Stimulated activated CD8-positive, alpha-beta memory T cell treated with anti-CD3 and anti-CD28 coated beads, Interleukin-15, amount 100 ng/mL, for 4 hours (primary cell): ENCODE measurements at regions not wholly inside any gene's neighbourhood (a gene's known extent, or its start where the extent isn't known, plus 50 kb on each side); places are given as distances from the start of the nearest gene placed in this dataset.

Experiments used
- DNase-seq, 2 donors: peaks; one replicate each; pipeline ENCODE4 v3.0.0-alpha.2; 2020; ENCODE audit warnings: low read depth in 2 of 2

DNA sequence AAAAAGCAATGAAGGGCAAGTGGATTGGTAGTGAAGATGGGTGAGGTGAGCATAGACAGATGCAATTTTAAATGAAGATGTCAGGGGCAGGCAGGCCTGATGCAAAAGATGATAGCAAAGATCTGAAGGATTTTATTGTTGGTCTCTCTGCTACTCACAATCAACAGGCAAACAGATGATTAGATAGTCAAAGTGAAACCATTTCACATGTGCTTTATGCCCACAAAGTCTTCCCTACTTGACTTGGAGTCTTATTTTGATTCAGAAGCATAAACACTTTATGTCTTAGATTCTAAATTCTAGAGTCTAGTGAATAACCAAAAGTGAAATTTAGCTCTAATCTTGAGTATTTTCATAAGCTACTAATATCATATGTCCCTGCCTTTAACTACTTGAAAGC, 153.8 kb upstream of the HNRNPA3 start:
- DNase-seq: no peak

DNA sequence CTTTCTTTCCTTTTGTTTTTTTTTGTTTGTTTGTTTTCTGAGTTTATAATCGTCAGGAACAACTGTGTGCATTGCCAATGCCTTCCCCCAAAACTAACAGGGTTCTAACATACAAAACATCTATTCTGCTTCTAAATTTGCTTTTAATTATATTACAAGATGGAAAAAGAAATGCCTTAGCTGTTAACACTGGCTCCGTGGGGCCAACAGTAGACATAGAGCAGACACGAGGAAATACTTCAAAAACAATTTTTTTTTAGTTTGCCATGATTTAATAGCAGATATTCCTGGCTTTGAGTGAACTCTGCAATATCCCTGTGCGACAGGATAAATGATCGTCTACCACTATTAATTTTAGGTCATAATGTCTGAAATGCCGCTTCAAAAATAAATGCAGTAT, 153.3 kb upstream of the HNRNPA3 start:
- no peak for DNase-seq

DNA sequence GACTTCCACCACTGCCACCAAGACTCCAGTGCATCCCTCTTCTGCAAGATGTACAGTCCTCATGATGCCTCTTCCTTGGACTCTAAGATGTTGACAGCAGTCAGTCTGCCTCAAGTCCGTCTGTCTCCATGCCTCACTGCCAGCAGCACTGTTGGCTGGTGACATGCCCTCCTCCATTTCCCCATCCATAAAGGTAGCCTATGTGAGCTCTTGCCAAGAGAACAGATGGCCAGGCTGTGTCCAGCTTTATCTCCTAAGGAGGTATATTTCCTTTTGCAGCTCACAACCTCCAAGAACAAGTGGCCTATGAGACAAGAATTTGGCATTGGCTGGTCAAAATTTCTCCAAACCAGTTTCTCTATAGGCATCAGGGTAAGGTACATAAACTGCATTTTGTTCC, 149.3 kb upstream of the HNRNPA3 start:
- no peak for DNase-seq

DNA sequence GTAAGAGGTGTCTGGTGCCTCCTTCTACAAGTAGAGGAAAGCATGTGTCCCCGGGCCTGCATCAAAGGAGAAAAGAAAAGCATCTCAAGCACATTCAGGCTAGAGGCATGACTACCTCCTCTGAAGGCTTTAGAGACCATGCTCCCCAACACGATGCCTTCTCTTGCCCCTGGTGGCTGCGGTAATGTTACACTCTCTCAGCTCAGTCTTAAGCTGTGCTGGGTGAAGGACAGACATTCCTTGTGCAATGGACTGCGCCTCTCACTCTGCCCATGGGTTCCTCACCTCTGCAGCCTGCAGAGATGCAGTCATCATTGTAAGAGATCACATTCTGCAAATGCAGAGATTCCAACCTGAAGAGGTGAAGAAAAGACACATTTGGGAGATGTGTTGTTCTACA, 148.2 kb upstream of the HNRNPA3 start:
- no peak for DNase-seq

DNA sequence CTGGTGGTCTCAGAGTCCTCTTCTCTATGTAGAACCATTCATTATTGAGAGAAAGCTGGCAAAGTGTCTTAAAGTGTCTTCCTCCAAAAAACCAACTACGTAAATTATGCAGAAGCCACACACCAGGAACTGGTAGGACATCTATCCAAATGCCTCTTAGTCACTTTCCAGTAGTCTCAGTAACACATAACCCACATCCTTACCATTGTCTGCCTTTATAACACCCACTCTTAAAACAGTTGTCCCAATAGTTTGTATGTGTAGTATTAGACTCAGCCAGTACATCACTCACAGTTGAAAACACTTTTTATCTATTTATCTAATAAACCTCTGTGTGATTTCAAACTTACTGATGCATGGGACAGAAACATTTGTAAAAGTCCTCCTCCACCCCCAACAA, 143.6 kb upstream of the HNRNPA3 start:
- DNase-seq: no peak

DNA sequence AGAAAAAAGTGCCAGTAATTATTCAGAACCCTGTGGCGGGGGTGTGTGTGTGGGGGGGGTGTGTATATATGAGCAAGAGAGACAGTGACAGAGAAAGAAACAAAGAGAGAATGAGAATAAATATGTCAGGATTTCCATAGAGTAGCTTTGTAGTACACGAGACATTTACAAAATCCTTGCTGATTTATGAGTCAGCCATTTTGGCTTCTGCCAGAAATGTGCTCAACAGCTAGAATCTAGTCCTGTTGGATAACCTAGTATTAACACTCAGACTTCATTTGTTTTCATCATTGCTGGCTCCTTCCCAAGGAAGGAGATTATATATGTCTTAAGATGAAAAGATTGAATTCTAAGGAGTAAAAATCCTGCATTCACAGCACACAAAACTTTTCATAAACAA, 140.5 kb upstream of the HNRNPA3 start:
- no peak for DNase-seq

DNA sequence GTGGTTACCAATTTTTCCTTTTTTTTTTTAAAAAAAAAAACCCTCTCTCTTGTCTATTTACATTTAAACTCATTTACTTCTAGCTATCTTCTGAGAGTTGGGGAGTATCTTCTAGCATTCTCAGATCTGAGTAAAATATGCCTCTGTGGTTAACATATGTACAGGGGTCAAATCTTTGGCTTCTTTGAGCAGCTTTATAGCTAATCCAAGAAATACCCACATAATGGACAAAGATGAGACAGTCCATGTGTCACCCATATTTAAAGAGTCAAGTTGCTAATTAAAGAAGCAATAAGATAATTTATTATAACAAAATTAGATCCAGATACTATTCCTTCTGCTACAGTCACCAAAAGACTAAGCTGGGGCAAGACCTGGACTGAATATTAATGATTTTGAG, 139.0 kb upstream of the HNRNPA3 start:
- DNase-seq: no peak

DNA sequence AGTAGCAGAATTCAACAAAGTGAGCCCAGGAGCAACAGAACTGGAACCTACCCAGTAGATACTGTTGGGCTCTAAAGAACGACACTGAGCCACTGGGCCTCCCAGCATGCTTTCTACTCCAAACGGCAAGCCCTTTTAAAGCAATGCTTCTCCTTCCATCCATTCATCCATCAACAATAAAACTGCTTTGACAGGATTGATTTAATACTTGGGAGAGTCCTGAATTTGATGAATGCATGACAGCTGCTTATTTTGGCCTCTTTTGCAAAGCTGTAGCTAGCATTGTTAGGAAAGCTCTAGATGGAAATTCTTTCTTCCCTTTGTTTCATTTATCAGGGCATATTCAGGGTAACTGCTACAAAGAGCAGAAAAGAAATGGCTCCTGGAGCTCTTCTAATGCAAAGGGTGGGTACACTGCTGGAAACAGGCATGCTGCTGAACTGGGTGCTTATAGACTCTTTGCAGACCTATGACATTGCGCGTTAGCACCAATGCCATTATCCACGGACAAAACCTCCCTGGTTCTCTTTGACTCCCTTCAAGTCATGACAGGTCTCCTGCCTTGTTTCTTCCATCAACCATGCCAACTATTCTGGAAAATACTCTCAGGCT, 138.4 kb upstream of the HNRNPA3 start:
- no peak for DNase-seq

DNA sequence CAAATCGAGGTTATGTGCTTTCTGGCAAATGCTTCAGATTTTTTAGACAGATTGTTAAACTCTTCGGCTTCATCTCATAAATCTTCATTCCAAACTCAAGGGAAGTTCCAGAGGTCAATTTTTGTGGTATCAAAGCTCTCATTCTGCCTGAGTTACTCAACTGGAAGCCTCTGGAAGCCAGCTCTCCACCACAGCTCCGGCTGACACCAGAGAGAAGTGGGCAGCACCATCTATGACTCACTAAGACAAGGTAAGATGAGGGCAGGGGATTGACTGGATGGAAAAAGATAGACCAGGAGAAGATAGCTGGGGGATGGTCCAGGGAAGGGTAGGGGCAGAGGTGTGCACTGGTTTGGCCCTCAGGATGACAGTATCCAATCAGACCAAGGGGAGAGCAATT, 137.3 kb upstream of the HNRNPA3 start:
- DNase-seq: no peak

DNA sequence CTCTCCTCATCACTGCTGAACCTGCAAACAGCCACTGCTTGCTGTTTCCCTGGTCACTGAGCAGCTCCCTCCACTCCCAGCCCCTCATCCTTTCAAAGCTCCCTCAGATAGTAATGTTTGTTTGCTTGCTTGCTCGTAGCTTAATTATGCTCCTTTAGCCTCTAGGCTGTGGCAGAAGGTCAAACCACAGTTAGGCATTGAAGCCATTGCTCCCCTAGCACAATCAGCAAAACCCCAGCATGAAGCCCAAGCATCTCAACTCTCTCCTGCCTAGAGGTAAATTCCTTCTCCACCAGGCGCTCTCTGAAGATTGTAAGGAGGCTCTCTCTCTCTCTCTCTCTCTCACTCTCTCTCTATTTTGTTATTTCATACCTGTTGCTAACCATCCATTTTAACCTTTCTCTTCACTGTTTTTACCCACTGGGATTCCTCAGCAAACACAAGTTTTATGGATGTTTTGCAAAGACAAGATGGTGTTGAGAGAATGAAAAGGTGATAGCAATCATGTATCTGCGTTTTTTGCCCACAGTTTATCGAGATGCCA, 135.9 kb upstream of the HNRNPA3 start:
- no peak for DNase-seq

DNA sequence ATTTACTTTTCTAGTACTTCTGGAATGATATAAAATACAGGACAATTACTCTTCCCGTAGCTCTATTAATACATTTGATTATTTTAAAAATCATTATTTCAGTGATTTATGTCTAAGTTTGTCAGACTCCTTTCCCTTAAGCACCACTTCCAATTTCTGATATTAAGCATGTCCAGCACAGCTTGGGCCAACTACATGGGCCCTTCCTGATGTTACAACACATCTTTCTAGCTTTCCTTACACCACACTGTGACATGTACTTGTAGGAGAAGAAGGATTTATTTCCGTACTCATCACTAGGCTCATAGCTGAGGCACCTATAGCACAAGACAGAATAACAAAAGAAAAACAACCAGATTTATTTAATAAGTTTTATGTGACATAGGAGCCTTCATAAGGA, 134.8 kb upstream of the HNRNPA3 start:
- no peak for DNase-seq

DNA sequence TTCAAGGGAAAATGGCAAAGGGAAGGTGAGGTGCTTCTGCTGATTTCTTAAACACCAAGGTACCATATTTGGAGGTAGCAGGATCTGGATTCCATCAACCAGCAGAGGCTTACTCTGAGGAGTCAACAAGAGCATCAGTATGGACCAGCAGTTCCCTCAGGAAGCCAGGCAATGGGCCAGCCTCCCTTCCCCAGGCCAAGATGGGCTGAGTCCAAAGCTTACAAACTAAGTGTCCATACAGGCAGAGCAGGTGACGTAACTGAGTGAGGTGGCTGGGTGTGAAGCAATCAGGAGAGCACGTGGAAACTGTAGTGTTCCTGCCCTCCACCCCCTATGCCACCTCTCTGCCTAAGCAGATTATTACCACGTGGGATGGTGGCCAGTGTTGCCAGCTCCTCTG, 134.2 kb upstream of the HNRNPA3 start:
- no peak for DNase-seq

DNA sequence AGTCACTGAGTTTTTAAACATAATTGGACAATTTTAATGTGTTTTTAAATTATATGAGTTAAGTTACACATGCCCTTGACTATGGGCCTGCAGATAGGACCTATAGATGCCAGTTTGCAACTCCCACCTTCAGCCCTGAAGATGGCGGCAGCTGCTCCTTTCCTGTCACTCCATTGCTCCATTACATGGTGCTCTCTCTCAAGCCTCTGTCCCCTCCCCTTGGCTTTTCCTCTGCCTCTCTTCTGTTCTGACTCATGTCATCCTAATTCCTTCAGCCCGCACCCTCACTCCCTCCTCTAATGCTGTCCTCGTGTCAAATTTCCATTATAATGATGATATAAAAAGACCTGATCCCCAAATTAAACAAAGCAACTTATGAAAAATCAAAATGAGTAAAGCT, 133.7 kb upstream of the HNRNPA3 start:
- no peak for DNase-seq

DNA sequence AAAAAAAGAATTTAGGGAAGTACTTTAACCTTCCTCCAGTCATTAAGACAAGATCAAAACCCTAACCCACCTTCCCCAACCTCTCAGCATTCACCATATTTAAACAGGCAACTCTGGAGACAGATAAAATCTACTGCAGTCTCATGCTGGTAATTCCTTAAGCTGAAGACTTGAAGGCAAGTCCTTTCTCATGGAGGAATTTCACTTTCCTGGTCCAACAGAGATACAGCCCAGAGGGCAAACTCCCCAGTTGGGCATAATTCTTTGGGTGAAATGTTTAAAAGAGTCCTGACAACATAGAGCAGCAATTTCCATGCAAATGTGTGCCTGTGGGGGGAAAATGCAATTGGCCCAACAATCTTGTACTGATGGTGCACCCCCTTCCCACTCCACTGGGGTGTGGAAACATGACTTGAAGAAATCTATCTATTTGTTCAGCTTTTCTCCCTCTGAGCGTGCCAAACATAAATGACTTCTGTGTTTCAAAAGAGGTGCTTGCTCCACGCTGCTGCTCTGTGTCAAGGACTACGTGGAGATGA, 131.8 kb upstream of the HNRNPA3 start:
- DNase-seq: no peak

DNA sequence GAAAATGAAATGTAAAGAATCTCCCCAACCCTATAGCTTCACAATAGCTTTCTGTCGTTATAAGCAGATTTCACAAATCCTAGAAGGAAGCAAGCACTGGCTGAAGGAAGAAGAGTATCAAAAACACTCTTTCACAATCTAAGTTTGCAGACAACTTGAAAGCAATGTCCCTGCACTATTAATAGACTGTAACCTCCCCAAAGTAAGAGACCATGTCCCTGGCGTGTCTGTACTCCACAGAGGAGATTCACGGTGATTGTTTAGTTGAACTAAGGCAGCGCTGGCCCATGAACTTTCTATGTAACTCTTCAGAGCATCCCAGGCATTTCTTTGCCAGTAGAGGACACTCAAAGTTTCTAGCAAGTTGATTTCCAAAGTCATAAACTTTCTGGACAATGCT, 128.0 kb upstream of the HNRNPA3 start:
- DNase-seq: no peak

DNA sequence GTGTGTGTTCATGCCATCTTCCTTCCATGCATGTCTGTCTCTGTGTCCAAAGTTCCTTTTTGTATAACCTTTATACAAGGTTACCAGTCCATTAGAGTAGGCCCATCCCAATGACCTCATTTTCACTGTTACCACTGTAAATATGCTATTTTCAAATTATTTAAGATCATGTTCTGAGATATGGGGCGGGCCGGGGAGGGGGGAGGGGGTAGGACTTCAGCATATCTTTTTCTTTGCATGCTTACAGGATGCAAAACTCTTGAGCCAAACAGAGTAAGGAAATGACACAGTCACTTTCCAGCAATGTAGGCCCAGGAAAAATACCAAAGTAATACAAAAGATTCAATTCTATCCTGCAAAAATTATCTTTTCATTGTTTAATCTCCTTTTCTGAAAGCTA, 124.1 kb upstream of the HNRNPA3 start:
- no peak for DNase-seq

DNA sequence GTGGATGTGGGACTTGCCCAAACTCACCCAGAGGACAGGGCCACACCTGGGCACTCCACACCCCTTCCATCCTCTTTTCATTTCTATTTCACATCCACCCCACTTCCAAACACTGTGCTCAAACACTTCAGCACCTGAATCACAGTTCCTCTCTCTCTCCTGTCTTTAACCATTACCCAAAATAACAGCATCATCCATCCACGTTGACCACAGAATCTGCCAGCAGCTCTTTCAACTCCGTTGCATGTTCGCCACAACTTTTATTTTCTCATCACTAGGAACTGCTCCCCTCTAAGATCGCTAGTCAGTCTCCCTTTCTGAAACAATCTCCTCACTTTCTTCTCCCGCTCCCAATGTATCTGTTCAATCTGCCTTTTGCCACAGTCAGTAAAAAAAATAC, 121.6 kb upstream of the HNRNPA3 start:
- no peak for DNase-seq

DNA sequence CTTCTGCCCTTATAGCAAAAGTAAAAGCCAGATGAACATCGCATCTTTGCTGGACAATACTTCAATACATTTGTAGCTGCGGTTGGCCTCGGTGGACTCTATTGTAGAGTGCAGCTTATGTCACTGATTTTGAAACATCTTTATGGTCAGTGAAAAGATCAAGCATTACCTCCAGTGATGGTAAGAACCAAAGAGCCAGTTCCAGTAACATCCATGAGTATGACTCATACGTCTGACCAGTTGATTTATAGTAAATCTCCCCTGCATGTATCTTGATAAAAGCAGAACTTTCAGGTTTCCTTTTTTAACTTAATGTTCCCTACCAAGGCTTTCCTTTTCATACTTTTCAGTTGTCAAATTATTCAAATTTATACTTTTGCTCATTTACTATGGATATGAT, 119.2 kb upstream of the HNRNPA3 start:
- no peak for DNase-seq

DNA sequence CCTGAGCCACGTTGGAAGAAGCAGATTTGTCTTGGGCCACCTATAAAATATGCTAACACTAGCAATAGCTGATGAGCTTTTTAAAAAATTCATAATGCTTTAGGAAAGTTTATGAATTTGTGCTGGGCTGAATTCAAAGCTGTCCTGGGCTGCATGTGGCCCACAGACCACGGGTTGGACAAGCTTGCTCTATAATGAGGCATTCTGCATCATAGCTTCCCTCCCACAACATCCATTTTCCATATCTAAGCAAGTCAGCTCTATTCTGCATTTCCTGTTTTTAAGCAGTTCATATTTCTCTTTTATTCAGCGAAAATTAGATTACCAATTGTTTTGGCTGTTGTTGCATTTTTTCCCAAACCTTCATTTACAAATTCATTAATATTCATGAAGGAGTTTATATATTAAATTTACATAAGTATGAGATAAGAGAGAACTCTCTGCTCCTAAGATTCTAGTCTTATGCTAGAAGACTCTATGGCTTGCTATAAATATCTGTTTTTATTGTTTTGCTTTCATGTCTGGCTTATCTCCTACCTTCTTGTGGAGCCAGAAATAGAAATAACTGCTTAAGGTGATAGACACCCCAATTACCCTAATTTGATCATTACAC, 114.5 kb upstream of the HNRNPA3 start:
- DNase-seq: no peak

DNA sequence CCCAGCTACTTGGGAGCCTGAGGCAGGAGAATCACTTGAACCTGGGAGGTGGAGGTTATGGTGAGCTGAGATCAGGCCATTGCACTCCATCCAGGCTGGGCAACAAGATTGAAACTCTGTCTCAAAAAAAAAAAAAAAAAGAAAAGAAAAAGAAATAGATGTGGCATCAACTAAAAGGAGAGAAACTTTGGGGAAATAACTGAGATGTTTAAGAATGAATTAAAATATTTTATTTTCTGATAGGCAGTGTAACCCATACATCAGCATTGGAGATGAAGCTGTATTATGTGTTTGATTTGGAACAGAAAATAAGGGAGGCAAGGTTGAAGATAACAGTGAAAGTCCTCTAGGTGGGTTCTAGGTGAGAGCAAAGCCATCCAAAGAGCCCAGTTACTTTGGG, 110.7 kb upstream of the HNRNPA3 start:
- DNase-seq: no peak

DNA sequence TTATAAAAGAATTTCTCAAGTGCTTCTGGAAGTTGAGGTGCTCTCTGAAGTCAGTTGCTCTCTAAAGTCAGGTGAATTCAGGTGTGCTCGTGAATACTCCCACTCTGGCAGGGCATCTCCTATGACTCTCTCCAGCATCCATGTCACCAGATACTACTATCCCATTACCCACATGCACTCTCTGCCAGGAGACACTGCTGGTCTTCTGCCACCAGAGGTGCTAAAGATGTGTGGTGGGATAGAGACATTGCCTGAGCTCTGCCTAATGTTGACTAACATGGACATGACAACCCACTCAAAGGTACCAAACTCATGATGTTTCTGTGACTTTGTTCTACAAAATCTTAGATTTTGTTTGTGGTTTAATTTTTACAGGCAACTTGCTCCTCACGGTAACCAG, 106.4 kb upstream of the HNRNPA3 start:
- no peak for DNase-seq

DNA sequence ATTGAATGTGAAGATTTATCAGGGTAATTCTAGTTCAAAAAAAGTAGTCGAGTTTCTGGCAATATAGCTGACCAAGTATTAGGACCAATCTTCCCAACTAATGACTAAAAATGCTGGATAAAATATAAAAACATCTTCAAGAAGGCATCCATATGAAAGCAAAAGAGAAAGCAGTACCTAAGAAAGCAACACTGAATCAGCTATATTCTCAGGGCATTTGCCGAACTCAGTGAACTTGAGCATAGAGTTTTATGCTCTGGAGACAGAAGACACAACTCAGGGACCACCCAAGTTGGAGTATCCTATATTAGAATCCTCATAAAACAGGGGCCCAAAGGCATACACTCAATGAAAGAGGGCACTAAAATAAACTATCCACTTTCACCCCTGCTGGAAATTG, 103.7 kb upstream of the HNRNPA3 start:
- DNase-seq: no peak

DNA sequence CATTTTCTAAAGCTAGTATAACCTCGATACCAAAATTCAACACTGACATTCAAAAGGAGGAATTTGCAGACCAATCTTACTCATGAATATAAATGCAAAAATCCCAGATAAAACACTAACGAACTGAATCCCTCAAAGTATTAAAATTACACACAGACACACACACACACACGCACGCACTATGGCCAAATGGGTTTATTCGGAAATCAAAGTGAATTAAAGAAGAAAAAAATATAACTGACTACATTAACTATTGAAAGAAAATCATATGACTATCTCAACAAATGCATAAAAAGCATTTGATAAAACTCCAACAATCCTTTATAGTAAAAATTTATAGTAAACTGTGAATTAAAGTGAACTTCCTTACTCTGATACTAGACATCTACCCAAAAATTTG, 97.9 kb upstream of the HNRNPA3 start:
- no peak for DNase-seq

DNA sequence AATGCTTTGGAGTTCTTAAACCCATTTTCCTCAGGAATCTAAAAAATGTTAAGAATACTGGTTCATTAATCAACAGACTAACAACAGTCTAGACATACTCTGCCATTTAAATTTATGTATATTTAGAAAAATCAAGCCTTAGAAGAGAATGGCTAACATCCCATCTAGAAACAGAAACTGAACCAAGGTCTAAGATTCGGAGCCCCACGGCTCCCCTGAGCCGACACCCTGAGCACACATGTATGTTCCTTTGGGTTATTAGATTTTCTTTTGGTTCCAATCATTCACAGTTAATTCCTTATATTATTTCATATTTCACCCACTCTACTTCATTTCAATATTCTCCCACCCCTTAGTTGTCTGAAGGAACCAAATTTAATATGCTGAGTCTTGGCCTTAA, 94.8 kb upstream of the HNRNPA3 start:
- DNase-seq: no peak
